Non-pigmented ciliary epithelial cell (primary cell): ENCODE measurements at regions not wholly inside any gene's neighbourhood (a gene's known extent, or its start where the extent isn't known, plus 50 kb on each side); places are given as distances from the start of the nearest gene placed in this dataset.
A peak's percentile ranks its signal among the peaks of the same experiment; 100 is the strongest.
"Not testable (repeated sequence)": the region's sequence is repeated elsewhere in the genome, so short reads cannot be mapped to it uniquely, and the experiment has no call there.

Experiments
- DNase-seq: peaks from one replicate; pipeline ENCODE4 v3.0.0-alpha.2; 2010; ENCODE audit warnings: low read depth

- not testable (repeated sequence) for DNase-seq
These were observed 268.4 kb downstream of the ZNF37A start for GRCh38 chr10:38362514-38362913.

- not testable (repeated sequence) for DNase-seq
These were observed 269.9 kb downstream of the ZNF37A start for GRCh38 chr10:38364073-38364472.

- peak; percentile 19 for DNase-seq
These were observed 271.8 kb downstream of the ZNF37A start for GRCh38 chr10:38365917-38366316.

DNA sequence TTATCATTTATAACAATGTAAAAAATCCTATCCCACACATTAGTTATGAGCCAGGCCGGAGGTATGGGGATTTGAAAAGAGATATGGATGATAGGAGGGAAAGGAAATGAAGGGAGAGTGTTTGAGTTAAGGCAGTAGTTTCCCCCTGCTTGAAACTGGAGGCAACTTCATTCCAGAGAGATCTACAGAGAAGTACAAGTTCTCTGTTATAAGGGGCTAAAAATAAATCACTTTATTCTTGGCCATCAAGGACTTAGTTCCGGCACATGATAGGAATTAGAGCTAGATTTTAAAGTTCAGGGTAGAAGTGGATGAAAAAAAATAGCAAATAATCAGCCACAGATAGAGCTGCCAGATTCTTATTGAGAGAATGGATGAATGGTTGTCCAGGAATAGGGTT lies 289.7 kb downstream of the ZNF37A start:
- not testable (repeated sequence) for DNase-seq

DNA sequence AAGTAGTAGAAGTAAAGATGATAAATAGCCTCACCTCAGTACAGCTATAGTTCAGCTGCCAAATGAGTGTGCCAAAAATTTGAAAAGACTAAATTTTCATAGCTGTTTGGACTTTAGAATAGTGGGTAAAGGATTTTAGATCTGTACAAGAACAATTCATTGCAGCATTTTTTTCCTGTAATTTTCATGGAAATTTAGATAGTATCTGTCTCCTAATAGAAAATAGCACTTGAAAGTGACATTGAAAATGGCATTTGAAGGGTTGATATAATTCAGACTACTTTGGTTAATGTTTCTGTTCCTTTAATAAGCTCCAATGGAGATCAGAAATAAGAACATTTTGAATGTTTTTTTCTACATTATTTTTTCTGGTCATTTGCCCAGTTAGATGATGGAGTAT lies 292.7 kb downstream of the ZNF37A start:
- DNase-seq, result not testable (repeated sequence)

DNA sequence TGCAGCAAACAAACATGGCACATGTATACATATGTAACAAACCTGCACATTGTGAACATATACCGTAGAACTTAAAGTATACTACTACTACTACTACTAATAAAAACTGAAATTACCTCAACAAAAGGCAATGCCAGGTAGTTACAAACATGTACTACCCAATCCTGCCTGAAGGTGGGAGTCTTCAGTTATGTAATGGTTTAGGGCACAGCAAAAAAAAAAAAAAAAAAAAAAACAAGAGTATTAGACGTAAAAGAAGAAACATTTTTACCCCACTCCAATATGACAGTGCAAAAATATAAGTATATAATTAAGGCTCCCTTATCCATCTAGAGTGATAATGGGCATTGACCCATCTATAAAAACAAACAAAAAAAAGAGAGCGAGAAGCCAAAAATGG lies 296.6 kb downstream of the ZNF37A start:
- not testable (repeated sequence) for DNase-seq

DNA sequence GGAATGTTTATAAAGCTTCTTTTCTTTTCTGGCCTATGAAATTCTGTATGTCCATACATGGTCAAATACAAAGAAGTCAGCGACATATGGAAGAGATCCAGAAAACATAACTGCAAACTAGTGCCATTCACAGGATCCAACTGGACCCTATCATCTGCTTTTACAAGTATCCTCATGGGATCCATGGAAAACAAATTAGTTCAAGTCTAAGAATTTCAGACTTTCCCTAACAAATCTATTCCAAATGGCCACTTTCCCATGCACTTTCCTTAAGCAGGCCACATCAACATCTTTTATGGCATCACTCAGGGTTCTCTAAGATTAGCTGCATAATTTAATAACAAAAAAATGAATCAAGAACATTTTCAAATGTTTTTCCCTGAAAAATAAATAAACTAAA lies 301.3 kb downstream of the ZNF37A start:
- not testable (repeated sequence) for DNase-seq

GRCh38 chr10:38396178-38396954 lies 302.2 kb downstream of the ZNF37A start:
- not testable (repeated sequence) for DNase-seq

DNA sequence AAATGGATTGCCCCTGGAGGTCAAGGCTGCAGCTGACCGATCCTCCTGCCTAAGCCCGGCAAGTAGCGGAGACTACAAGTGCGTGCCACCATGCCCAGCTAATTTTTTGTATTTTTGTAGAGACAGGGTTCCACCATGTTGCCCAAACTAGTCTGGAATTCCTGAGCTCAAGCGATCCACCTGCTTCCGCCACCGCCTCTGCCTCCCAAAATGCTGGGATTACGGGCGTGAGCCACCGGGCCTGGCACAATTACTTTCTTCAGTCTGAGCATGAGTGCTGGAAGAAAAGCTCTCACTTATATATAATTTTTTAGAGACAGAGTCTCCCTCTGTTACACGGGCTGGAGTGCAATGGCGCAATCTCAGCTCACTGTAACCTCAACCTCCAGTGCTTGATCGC lies 307.4 kb downstream of the ZNF37A start:
- DNase-seq, result not testable (repeated sequence)

- DNase-seq, result peak; percentile 75
These were observed 308.6 kb downstream of the ZNF37A start for GRCh38 chr10:38402442-38403346.

- not testable (repeated sequence) for DNase-seq
These were observed 309.4 kb downstream of the ZNF37A start for GRCh38 chr10:38403347-38404117.

DNA sequence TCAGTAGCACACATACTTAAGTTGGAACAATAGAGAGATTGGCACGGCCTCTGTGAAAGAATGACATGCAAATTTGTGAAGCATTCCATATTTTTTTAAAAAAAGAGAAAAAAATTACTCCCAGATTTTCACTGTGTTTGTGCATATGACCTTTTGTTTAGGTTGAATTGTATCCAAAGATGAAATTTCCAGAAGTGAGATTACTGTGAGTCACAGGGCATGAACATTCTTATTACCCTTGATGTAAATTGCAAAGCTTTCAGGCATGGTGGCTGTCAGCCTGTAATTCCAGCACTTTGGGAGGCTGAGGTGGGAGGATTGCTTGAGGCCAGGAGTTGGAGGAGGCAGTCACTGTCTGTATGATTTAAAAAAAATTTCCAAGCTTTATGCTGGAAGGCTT lies 329.5 kb downstream of the ZNF37A start:
- DNase-seq, result not testable (repeated sequence)

- not testable (repeated sequence) for DNase-seq
These were observed 336.1 kb downstream of the ZNF37A start for GRCh38 chr10:38430242-38430641.

DNA sequence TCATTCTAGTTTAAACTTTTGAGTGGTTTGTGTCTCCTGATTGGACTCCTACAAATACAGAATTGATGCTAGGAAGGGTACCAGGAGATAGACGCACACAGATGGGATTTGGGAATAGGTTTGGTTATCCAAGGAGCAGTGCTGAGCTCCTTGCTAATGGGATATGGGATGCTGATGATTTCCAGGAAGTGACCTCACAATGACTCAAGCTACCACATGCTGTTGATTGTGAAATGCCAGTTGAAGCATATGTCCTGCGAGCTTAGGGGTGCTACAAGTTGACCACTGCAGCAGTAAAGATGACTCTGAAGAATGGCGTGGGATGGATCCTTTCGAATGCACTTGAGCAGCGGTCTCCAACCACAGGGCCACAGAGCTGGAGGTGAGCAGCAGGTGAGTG lies 343.2 kb downstream of the ZNF37A start:
- peak; percentile 14 for DNase-seq

DNA sequence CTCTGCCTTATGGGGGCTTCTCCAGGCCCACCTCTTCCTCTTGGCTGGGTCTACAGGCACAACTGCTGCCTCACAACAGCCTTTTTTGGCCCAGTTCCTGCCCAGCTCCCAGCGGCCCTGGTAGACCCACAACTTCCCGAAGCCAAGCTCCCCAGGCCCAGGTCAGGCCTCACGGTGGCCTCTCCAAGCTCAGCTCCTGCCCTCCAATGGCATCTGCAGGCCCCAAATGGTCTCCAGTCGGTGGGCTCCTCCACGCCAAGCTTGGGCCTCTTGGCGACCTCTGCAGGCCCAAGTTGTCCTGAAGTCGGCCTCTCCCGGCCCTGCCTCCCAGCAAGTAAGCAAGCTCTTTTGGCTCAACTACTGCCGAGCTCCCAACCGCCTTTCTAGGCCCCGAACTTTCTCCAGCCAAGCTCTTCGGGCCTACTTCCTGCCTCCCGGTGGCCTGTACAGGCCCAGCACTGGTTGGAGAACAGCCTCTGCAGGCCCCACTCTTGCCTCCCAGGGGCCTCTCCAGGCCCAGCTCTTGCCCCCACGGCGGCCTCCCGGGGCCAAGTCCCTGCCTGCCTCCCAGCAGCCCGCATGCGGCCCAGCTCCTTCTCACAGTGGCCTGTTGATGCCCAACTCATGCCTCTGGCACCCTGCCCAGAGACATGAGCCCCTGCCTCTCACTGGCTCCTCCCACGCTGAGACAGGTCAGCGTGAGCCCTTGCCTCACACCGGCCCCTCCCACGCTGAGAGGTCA lies 354.6 kb downstream of the ZNF37A start:
- DNase-seq, result not testable (repeated sequence)

GRCh38 chr10:38449618-38450017 lies 355.5 kb downstream of the ZNF37A start:
- DNase-seq, result not testable (repeated sequence)

DNA sequence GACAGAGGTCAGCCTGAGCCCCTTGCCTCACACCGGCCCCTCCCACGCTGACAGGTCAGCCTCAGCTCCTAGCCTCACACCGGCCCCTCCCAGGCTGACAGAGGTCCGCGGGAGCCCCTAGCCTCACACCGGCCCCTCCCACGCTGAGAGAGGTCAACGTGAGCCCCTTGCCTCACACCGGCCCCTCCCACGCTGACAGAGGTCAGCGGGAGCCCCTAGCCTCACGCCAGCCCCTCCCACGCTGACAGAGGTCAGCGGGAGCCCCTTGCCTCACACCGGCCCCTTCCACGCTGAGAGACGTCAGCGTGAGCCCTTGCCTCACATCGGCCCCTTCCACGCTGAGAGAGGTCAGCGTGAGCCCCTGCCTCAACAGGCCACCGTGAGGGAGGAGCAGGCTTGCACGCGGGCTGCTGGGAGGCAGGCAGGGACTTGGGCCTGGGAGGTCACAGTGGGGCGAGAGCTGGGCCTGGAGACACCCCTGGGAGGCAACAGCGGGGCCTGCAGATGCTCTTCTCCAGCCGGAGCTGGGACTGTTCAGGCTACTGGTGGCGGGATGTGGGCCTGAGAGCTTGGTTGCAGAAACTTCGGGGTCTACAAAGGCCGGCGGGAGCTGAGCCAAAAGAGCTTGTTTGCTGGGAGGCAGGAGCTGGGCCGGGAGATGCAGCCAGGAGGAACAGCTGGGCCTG lies 356.4 kb downstream of the ZNF37A start:
- not testable (repeated sequence) for DNase-seq

DNA sequence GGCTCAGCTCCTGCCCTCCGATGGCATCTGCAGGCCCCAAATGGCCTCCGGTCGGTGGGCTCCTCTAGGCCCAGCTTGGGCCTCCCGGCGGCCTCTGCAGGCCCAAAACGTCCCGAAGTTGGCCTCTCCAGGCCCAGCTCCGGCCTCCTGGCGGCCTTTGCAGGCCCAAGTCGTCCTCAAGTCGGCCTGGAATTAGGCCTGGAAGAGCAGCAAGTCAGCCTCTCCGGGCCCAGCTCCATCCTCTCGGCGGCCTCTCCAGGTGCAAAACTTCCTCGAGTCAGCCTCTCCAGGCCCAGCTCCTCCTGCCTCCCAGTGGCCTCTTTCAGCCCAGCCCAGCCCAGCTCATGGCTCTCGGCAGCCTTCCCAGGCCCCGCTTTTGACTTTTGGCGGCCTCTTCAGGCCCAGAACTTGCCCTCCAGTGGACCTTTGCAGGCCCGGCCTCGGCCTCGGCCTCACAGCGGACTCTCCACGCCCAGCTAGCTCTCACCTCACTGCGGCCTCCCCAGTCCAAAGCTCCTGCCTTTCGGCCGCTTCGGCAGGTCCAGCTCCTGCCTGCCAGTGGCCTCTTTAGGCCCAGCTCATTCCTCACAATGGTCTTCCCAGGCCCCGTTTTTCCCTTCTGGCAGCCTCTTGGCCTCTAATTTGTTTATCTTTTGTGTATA lies 357.3 kb downstream of the ZNF37A start:
- DNase-seq, result not testable (repeated sequence)
